ENCODE measurements at regions not wholly inside any gene's neighbourhood (a gene's known extent, or its start where the extent isn't known, plus 50 kb on each side); places are given as distances from the start of the nearest gene placed in this dataset.

GRCh38 chr10:42984761-42985325 is 92.0 kb upstream of the RET start:
- peak; percentile 36 for DNase-seq

GRCh38 chr10:42985436-42986316 is 91.2 kb upstream of the RET start:
- TF ChIP-seq CTCF (IDR thresholded peaks at IDR 0.05) = no peak
- Histone ChIP-seq H3K27me3 (ENCODE audit: low read depth) (no peaks in the 10 kb centered on the region), H3K4me1 (no peaks in the 10 kb centered on the region), H3K27ac (no peak overlapping the region), H3K9me3 (no peaks in the 10 kb centered on the region), H3K4me3 (no peak overlapping the region), H3K36me3 (no peaks in the 10 kb centered on the region)
- no peak for ATAC-seq
- peak; percentile 40 for DNase-seq
- intact Hi-C loops (cut with DNase I) = no loop called here

More at GRCh38 chr10:42984761-42985325, 92.0 kb upstream of the RET start:
- no peaks in the 10 kb centered on the region for H3K36me3 ChIP-seq
- no peaks in the 10 kb centered on the region for H3K4me1 ChIP-seq
- no peak for TF ChIP-seq CTCF (IDR thresholded peaks at IDR 0.05)
- no peak overlapping the region for H3K27ac ChIP-seq
- no peaks in the 10 kb centered on the region for H3K9me3 ChIP-seq
- no peak for ATAC-seq
- no peaks in the 10 kb centered on the region for H3K27me3 ChIP-seq (ENCODE audit: low read depth)
- intact Hi-C loops (cut with DNase I) = no loop called here
- H3K4me3 ChIP-seq = no peak overlapping the region

GRCh38 chr10:42986633-42987032 is 90.2 kb upstream of the RET start:
- H3K36me3 ChIP-seq = no peaks in the 10 kb centered on the region
- H3K27ac ChIP-seq = no peak overlapping the region
- no peaks in the 10 kb centered on the region for H3K4me1 ChIP-seq
- intact Hi-C loops (cut with DNase I) = no loop called here
- H3K27me3 ChIP-seq (ENCODE audit: low read depth) = no peaks in the 10 kb centered on the region
- ATAC-seq (no peak), DNase-seq (no peak)
- no peak for TF ChIP-seq CTCF (IDR thresholded peaks at IDR 0.05)
- no peak overlapping the region for H3K4me3 ChIP-seq
- H3K9me3 ChIP-seq = no peaks in the 10 kb centered on the region

GRCh38 chr10:42987121-42987541 is 89.7 kb upstream of the RET start:
- no peaks in the 10 kb centered on the region for H3K9me3 ChIP-seq
- intact Hi-C loops (cut with DNase I) = no loop called here
- DNase-seq (peak; percentile 67), ATAC-seq (peak; percentile 43 to 61)
- H3K4me1 ChIP-seq = no peaks in the 10 kb centered on the region
- H3K27me3 ChIP-seq (ENCODE audit: low read depth) = no peaks in the 10 kb centered on the region
- no peak for TF ChIP-seq CTCF (IDR thresholded peaks at IDR 0.05)
- no peak overlapping the region for H3K27ac ChIP-seq
- H3K36me3 ChIP-seq = no peaks in the 10 kb centered on the region
- no peak overlapping the region for H3K4me3 ChIP-seq

GRCh38 chr10:42987575-42987974 is 89.3 kb upstream of the RET start:
- Histone ChIP-seq H3K9me3 (no peaks in the 10 kb centered on the region), H3K27me3 (ENCODE audit: low read depth) (no peaks in the 10 kb centered on the region), H3K27ac (no peak overlapping the region), H3K4me1 (no peaks in the 10 kb centered on the region), H3K36me3 (no peaks in the 10 kb centered on the region), H3K4me3 (no peak overlapping the region)
- intact Hi-C loops (cut with DNase I) = no loop called here
- ATAC-seq (no peak), DNase-seq (peak; percentile 38)
- no peak for TF ChIP-seq CTCF (IDR thresholded peaks at IDR 0.05)

All from lower lobe of right lung (tissue), 2 donors.